HCT116 (cell line): ENCODE measurements at regions not wholly inside any gene's neighbourhood (a gene's known extent, or its start where the extent isn't known, plus 50 kb on each side); places are given as distances from the start of the nearest gene placed in this dataset.

Experiments used
- ATAC-seq: fragments of 200-7000 bp; cut with Tn5 transposase; 2 replicates; pipeline ENCODE4 v1.9.1; 2020; ENCODE audit warnings: mild to moderate bottlenecking, moderate library complexity
- BruUV-seq: library from RNA; stranded (reverse); fragments of 400-500 nt; replicated peaks from 2 replicates; lab custom pipeline; 2021; lab: Mats Ljungman, UMichigan
- CTCF ChIA-PET: fragments of 300-600 bp; sonication (Branson Sonifier 250); formaldehyde crosslinking; loops from one replicate; lab custom pipeline; 2021; ENCODE audit warnings: antibody characterized with exemption; lab: Charles Lee
- POLR2A ChIA-PET: fragments of 300-600, 350-600 bp; sonication (Branson Sonifier 250); formaldehyde crosslinking; loops from one replicate; lab custom pipeline; 2021; ENCODE audit warnings: antibody characterized with exemption; lab: Charles Lee
- RAD21 ChIA-PET, 2 experiments: fragments of 300-600 bp; sonication (Branson Sonifier 250); formaldehyde crosslinking; loops; one replicate each; lab custom pipeline; 2023; ENCODE audit warnings: low total read pairs in 2 of 2; ENCODE audit not compliant: uncharacterized antibody in 2 of 2, unreplicated experiment in 2 of 2, low non-redundant PET in 1 of 2; lab: Charles Lee
- DNase-seq: peaks from one replicate; pipeline ENCODE4 v3.0.0-alpha.2; 2010; ENCODE audit warnings: low read depth, low spot score
- H2AFZ ChIP-seq: fragments of 200-600 bp; shearing (Covaris generic), sonication (generic); 2 replicates; pipeline ENCODE4 v1.6.1; 2017; ENCODE audit warnings: low read depth, mixed run types, mixed read lengths, antibody characterized with exemption, low read length; ENCODE audit not compliant: poor library complexity, severe bottlenecking
- H3K27ac ChIP-seq: 2 replicates; pipeline ENCODE4 v1.5.1; 2012; ENCODE audit warnings: low read depth, low read length
- H3K27me3 ChIP-seq: fragments of 200-600 bp; sonication (generic); 2 replicates; pipeline ENCODE4 v1.6.1; 2016; ENCODE audit warnings: mixed run types, low read length, mixed read lengths; ENCODE audit not compliant: insufficient read depth
- H3K36me3 ChIP-seq, 2 experiments: fragments of 200-500 bp in 1 of 2; fragments of 200-600 bp in 1 of 2; sonication (Bioruptor generic) in 1 of 2; sonication (generic) in 1 of 2; 2 replicates each; pipeline versions ENCODE4 v1.5.1 to v1.6.1; 2014 to 2016; ENCODE audit warnings: low read length in 2 of 2, inconsistent platforms in 1 of 2, mixed read lengths in 1 of 2, mixed run types in 1 of 2; ENCODE audit not compliant: insufficient read depth in 2 of 2, control insufficient read depth in 1 of 2
- H3K4me1 ChIP-seq, 2 experiments: fragments of 200-600 bp in 1 of 2; sonication (generic) in 1 of 2; 2 replicates each; pipeline versions ENCODE4 v1.5.1 to v1.6.1; 2012 to 2017; ENCODE audit warnings: low read length in 2 of 2, inconsistent platforms in 1 of 2, mild to moderate bottlenecking in 1 of 2, mixed read lengths in 1 of 2, mixed run types in 1 of 2, moderate library complexity in 1 of 2; ENCODE audit not compliant: insufficient read depth in 2 of 2, control insufficient read depth in 1 of 2
- H3K4me2 ChIP-seq: fragments of 200-600 bp; sonication (generic); 2 replicates; pipeline ENCODE4 v1.6.1; 2017; ENCODE audit warnings: mixed run types, low read length, mixed read lengths
- H3K4me3 ChIP-seq, 2 experiments: fragments of 200-600 bp in 1 of 2; sonication (generic) in 1 of 2; replicated peaks in 1 of 2; 2 replicates each; pipeline ENCODE4 v1.5.1; 2011 to 2016; ENCODE audit warnings: low read length in 2 of 2, control low read depth in 1 of 2, low read depth in 1 of 2, mild to moderate bottlenecking in 1 of 2, mixed read lengths in 1 of 2, mixed run types in 1 of 2
- H3K79me2 ChIP-seq: fragments of 200-600 bp; sonication (generic); 2 replicates; pipeline ENCODE4 v1.6.1; 2017; ENCODE audit warnings: mild to moderate bottlenecking, mixed run types, low read length, moderate library complexity, mixed read lengths; ENCODE audit not compliant: insufficient read depth
- H3K9ac ChIP-seq: fragments of 200-600 bp; sonication (generic); 2 replicates; pipeline ENCODE4 v1.6.1; 2016; ENCODE audit warnings: low read length, mixed read lengths
- H3K9me2 ChIP-seq: fragments of 200-600 bp; sonication (generic), shearing (Covaris generic); 2 replicates; pipeline ENCODE4 v1.6.1; 2017; ENCODE audit warnings: mixed run types, mild to moderate bottlenecking, moderate library complexity; ENCODE audit not compliant: insufficient read depth
- H3K9me3 ChIP-seq, 2 experiments: fragments of 200-500 bp in 1 of 2; fragments of 200-600 bp in 1 of 2; sonication (Bioruptor generic) in 1 of 2; sonication (generic) in 1 of 2; 2 replicates each; pipeline ENCODE4 v1.6.1; 2014 to 2017; ENCODE audit warnings: low read length in 2 of 2, mixed read lengths in 2 of 2, inconsistent platforms in 1 of 2, low read depth in 1 of 2, mild to moderate bottlenecking in 1 of 2, mixed run types in 1 of 2, moderate library complexity in 1 of 2; ENCODE audit not compliant: control insufficient read depth in 1 of 2, insufficient read depth in 1 of 2
- H4K20me1 ChIP-seq: fragments of 200-600 bp; sonication (generic), shearing (Covaris generic); 2 replicates; pipeline ENCODE4 v1.6.1; 2017; ENCODE audit warnings: mixed run types, mild to moderate bottlenecking, moderate library complexity; ENCODE audit not compliant: insufficient read depth
- CBX3 ChIP-seq: IDR thresholded peaks from 2 replicates; pipeline ENCODE4 v1.6.1; 2012; ENCODE audit warnings: low read depth
- EGR1 ChIP-seq: IDR thresholded peaks from 2 replicates; pipeline ENCODE4 v1.6.1; 2012; ENCODE audit warnings: low read depth
- FOSL1 ChIP-seq: IDR thresholded peaks from 2 replicates; pipeline ENCODE4 v1.6.1; 2012; ENCODE audit warnings: low read depth
- POLR2AphosphoS5 ChIP-seq: IDR thresholded peaks from 2 replicates; pipeline ENCODE4 v1.6.1; 2011; ENCODE audit warnings: mild to moderate bottlenecking, low read depth, low read length, moderate library complexity
- SP1 ChIP-seq: IDR thresholded peaks from 2 replicates; pipeline ENCODE4 v1.6.1; 2012; ENCODE audit warnings: low read depth
- SRF ChIP-seq: IDR thresholded peaks from 2 replicates; pipeline ENCODE4 v1.6.1; 2012; ENCODE audit warnings: low read depth
- TCF7L2 ChIP-seq: IDR thresholded peaks from 2 replicates; pipeline ENCODE4 v1.7.0; 2011; ENCODE audit warnings: borderline replicate concordance, inconsistent platforms; ENCODE audit not compliant: insufficient read depth, insufficient read length; ENCODE audit errors: extremely low read depth
- ZFX ChIP-seq: fragments of 450-650 bp; IDR thresholded peaks from 2 replicates; pipeline ENCODE4 v1.6.1; 2017
- intact Hi-C: fragments of 100-400 bp; cut with micrococcal nuclease; formaldehyde crosslinking; loops from 2 replicates; pipeline ENCODE4 v1.10.0; 2022

- ChIA-PET CTCF (no interaction called here), RAD21 (no interaction called here), POLR2A (no interaction called here)
- BruUV-seq: no TSS peak
- H2AFZ ChIP-seq: peak overlapping the region; percentile 31
- no peaks in the 10 kb centered on the region for H3K9me2 ChIP-seq
- TF ChIP-seq CBX3 (0 out of 2 replicates have a peak, but pooled peaks have one; percentile 32), SP1 (0 out of 2 replicates have a peak, but pooled peaks have one; percentile 2), EGR1 (no peak)
- no peak for DNase-seq
- no peaks in the 10 kb centered on the region for H3K9me3 ChIP-seq
- H3K79me2 ChIP-seq: no peaks in the 10 kb centered on the region
- H4K20me1 ChIP-seq: no peaks in the 10 kb centered on the region
- H3K27ac ChIP-seq: peak overlapping the region; percentile 79
- H3K4me3 ChIP-seq: peak overlapping the region; percentile 41 to 62
- no peaks in the 10 kb centered on the region for H3K36me3 ChIP-seq
- ATAC-seq: no peak
- H3K4me1 ChIP-seq: peaks cover 8 to 19% of the 10 kb centered on the region in 2 experiments; a peak in 3 of 4 replicates
- peak overlapping the region; percentile 73 for H3K9ac ChIP-seq
- intact Hi-C loops: no loop called here
- H3K27me3 ChIP-seq: no peaks in the 10 kb centered on the region
- H3K4me2 ChIP-seq: peak overlapping the region; percentile 92
Measured at GRCh38 chr1:58904299-58905125, 120.7 kb upstream of the JUN start.

- no peaks in the 10 kb centered on the region for H3K36me3 ChIP-seq
- no peaks in the 10 kb centered on the region for H3K9me3 ChIP-seq
- peaks cover 8 to 19% of the 10 kb centered on the region in 2 experiments; a peak in 3 of 4 replicates for H3K4me1 ChIP-seq
- no peak overlapping the region for H3K4me3 ChIP-seq
- CTCF ChIA-PET: no interaction called here
- POLR2A ChIA-PET: no interaction called here
- no peaks in the 10 kb centered on the region for H3K9me2 ChIP-seq
- intact Hi-C loops: no loop called here
- H3K79me2 ChIP-seq: no peaks in the 10 kb centered on the region
- no peak for TF ChIP-seq SRF
- TF ChIP-seq POLR2AphosphoS5: no peak
- TF ChIP-seq TCF7L2: no peak
- no peak for TF ChIP-seq ZFX
- TF ChIP-seq FOSL1: no peak
- TF ChIP-seq CBX3: no peak
- no peak overlapping the region for H3K9ac ChIP-seq
- no peak overlapping the region for H3K27ac ChIP-seq
- no peaks in the 10 kb centered on the region for H4K20me1 ChIP-seq
- no peak for DNase-seq
- no peak overlapping the region for H3K4me2 ChIP-seq
- BruUV-seq: no TSS peak
- ATAC-seq: no peak
- no peak overlapping the region for H2AFZ ChIP-seq
- H3K27me3 ChIP-seq: no peaks in the 10 kb centered on the region
- RAD21 ChIA-PET: no interaction called here
Measured at GRCh38 chr1:58905126-58905490, 121.3 kb upstream of the JUN start.
